Left ventricle myocardium inferior (tissue), 1 donor: ENCODE measurements at regions not wholly inside any gene's neighbourhood (a gene's known extent, or its start where the extent isn't known, plus 50 kb on each side); places are given as distances from the start of the nearest gene placed in this dataset.

Source experiments
- DNase-seq: peaks from one replicate; pipeline ENCODE4 v3.0.0-alpha.2; 2020
- H3K27ac ChIP-seq: fragments of 200-600 bp; replicated peaks from 2 replicates; pipeline ENCODE4 v1.8.0; 2021
- H3K27me3 ChIP-seq: fragments of 200-600 bp; 2 replicates; pipeline ENCODE4 v1.8.0; 2021; ENCODE audit warnings: low read depth
- H3K36me3 ChIP-seq: fragments of 200-600 bp; 2 replicates; pipeline ENCODE4 v1.8.0; 2021
- H3K4me1 ChIP-seq: fragments of 200-600 bp; 2 replicates; pipeline ENCODE4 v1.8.0; 2021
- H3K4me3 ChIP-seq: fragments of 200-600 bp; 2 replicates; pipeline ENCODE4 v1.8.0; 2021; ENCODE audit warnings: mild to moderate bottlenecking, moderate library complexity
- H3K9me3 ChIP-seq: fragments of 200-600 bp; replicated peaks from 2 replicates; pipeline ENCODE4 v1.8.0; 2021
- intact Hi-C: fragments of 100-400 bp; cut with micrococcal nuclease; formaldehyde crosslinking; loops from one replicate; pipeline ENCODE4 v1.11.0; 2022
- TF ChIP-seq, protein P1 (sequence below): fragments of 200-600 bp; IDR thresholded peaks from 2 replicates; pipeline ENCODE4 v1.8.0; 2021; ENCODE audit warnings: antibody characterized with exemption, mild to moderate bottlenecking, borderline replicate concordance
- donor health status: DM: no; HTN: yes; CAD: no; lungs with severe emphysema.

DNA sequence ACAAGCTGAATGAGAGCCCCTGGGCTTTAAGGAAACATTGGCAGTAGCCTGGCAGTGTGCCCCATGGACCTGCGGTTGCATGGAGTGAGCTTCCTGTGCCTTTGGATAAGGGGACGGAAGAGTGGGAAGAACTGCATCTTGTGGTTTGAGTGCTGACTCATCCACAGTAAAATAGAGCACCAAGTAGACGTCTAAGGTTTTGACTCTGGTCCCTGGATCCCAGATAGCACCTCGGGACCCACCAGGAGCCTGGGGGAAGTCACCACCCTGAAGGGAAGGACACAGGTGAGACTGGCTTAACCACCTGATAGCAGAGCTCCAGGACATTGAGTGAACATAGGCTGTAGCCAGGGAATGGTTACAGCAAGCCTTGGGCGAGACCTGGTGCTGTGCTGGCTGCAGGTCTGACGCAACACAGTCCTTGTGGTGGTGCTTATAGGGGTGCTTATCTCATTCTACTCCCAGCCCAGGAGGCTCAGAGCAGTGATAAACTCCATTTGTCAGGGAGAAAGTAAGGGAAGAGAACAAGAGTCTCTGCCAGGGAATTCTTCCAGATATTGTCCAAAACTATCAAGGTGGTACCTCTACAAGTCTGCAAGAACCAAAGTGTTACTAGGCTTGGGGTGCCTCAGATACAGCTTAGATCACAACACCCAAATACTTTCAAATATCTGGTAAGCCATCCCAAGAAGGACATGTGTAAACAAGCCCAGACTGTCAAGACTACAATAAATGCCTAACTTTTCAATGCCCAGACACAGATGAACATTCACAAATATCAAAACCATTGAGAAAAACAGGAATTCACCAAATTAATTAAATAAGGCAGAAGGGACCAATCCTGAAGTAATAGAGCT is 123.6 kb upstream of the TET2 start:
- H3K27ac ChIP-seq, result no peak overlapping the region
- peaks cover 33% of the 10 kb centered on the region for H3K9me3 ChIP-seq
- H3K27me3 ChIP-seq, result no peaks in the 10 kb centered on the region
- no peak for DNase-seq
- no peaks in the 10 kb centered on the region for H3K36me3 ChIP-seq
- intact Hi-C loops, result no loop called here
- no peak overlapping the region for H3K4me3 ChIP-seq
- no peaks in the 10 kb centered on the region for H3K4me1 ChIP-seq
- TF ChIP-seq, protein P1, sequence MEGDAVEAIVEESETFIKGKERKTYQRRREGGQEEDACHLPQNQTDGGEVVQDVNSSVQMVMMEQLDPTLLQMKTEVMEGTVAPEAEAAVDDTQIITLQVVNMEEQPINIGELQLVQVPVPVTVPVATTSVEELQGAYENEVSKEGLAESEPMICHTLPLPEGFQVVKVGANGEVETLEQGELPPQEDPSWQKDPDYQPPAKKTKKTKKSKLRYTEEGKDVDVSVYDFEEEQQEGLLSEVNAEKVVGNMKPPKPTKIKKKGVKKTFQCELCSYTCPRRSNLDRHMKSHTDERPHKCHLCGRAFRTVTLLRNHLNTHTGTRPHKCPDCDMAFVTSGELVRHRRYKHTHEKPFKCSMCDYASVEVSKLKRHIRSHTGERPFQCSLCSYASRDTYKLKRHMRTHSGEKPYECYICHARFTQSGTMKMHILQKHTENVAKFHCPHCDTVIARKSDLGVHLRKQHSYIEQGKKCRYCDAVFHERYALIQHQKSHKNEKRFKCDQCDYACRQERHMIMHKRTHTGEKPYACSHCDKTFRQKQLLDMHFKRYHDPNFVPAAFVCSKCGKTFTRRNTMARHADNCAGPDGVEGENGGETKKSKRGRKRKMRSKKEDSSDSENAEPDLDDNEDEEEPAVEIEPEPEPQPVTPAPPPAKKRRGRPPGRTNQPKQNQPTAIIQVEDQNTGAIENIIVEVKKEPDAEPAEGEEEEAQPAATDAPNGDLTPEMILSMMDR, result no peak

GRCh38 chr4:105023668-105024055 is 123.0 kb upstream of the TET2 start:
- intact Hi-C loops, result no loop called here
- Histone ChIP-seq H3K27me3 (no peaks in the 10 kb centered on the region), H3K4me3 (no peak overlapping the region), H3K36me3 (no peaks in the 10 kb centered on the region), H3K27ac (no peak overlapping the region), H3K9me3 (peaks cover 34% of the 10 kb centered on the region), H3K4me1 (no peaks in the 10 kb centered on the region)
- TF ChIP-seq, protein P1, result no peak
- DNase-seq, result no peak

DNA sequence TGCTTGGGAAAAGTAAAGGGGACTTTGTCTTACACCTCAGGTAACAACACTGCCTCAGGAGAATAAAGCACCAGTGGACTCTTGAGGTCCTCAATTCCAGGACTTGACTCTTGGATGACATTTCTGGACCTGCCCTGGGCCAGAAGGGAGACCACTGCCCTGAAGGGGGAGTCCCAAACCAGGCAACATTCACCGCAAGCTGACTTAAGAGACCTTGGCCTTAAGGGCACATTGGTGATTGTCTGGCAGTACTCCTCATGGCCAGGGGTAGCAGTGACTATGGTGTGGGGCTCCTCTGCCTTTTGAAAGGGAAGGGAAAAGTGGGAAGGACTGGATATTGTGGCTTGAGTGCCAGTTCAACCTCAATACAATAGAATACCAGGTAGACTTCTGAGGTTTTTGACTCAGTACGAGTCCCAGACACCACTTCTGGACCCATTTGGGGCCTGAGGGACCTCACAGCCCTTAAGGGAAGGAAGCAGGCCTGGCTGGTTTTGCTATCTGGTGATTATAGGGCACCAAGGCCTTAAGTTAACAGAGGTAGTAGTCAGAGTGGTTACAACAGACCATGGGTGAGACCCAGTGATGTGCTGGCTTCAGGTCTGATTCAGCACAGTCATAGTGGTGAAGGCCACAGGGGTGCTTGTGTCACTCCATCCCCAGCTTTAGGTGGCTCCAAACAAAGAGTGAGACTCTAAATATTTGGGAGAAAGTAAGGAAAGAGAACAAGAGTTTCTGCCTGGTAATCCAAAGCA is 121.2 kb upstream of the TET2 start:
- Histone ChIP-seq H3K4me1 (no peaks in the 10 kb centered on the region), H3K27me3 (no peaks in the 10 kb centered on the region), H3K36me3 (no peaks in the 10 kb centered on the region), H3K9me3 (peaks cover 38% of the 10 kb centered on the region), H3K27ac (no peak overlapping the region), H3K4me3 (no peak overlapping the region)
- no peak for DNase-seq
- TF ChIP-seq, protein P1, result no peak
- intact Hi-C loops, result no loop called here

- Histone ChIP-seq H3K9me3 (peaks cover 23% of the 10 kb centered on the region), H3K27ac (no peak overlapping the region), H3K4me3 (no peak overlapping the region), H3K27me3 (no peaks in the 10 kb centered on the region), H3K4me1 (no peaks in the 10 kb centered on the region), H3K36me3 (no peaks in the 10 kb centered on the region)
- intact Hi-C loops, result no loop called here
- DNase-seq, result no peak
- TF ChIP-seq, protein P1, result no peak
Measured at GRCh38 chr4:105036991-105037390, 109.7 kb upstream of the TET2 start.

DNA sequence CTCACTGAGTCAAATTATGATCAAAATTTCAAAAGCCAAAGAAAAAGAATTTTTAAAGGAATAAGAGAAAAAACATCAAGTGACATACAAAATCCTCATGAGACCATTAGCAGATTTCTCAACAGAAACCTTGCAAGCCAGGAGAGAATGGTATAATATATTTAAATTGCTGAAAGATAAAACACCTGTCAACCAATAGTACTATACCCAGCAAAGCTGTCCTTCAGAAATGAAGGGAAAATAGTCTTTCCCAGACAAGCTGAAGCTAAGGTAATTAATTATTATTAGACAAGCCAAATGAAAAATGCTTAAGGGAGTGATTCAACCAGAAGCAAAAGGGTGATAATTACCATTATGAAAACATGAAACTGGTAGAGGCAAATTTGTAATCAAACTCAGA is 104.2 kb upstream of the TET2 start:
- Histone ChIP-seq H3K27me3 (no peaks in the 10 kb centered on the region), H3K36me3 (no peaks in the 10 kb centered on the region), H3K9me3 (peaks cover 27% of the 10 kb centered on the region), H3K27ac (no peak overlapping the region), H3K4me3 (no peak overlapping the region), H3K4me1 (no peaks in the 10 kb centered on the region)
- intact Hi-C loops, result no loop called here
- DNase-seq, result no peak
- TF ChIP-seq, protein P1, result no peak
